ENCODE measurements at regions not wholly inside any gene's neighbourhood (a gene's known extent, or its start where the extent isn't known, plus 50 kb on each side); places are given as distances from the start of the nearest gene placed in this dataset.

DNA sequence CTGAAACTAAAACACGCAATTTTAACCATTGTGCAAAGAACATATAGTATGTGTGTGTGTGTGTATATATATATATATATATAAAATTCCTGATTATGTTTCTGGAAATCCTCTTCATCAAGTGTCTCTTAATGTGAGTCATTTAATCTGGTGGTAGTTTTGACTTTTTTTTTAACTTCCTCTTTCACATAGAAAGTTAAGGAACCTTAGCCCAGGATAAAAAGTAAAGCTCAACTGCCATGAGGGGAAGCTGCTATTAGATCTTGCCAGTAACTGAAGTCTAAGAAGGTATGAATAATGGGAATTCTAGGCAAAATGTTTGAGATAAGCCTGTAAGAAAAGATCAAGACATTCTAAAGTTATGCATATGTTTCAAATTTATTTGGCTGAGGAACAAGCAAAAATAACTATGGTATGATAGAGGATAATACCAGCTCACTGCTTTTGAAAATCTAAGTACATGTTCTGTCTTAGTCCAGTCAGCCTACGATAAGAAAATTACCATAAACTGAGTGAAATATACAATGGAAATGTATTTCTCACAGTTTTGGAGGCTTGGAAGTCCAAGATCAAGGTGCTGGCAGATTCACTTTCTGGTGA is 757.0 kb downstream of the TRAM1L1 start:
- Histone ChIP-seq H3K36me3 (ENCODE audit: control insufficient read depth in 2 of 2, insufficient read depth in 1 of 2, low read length in 2 of 2) (no peaks in the 10 kb centered on the region), H3K4me1 (ENCODE audit: control insufficient read depth, insufficient read depth, low read length) (no peaks in the 10 kb centered on the region), H3K4me3 (ENCODE audit: low read depth, low read length) (no peak overlapping the region), H3K9me3 (ENCODE audit: control insufficient read depth, insufficient read depth, low read depth, low read length) (no peaks in the 10 kb centered on the region), H3K27ac (ENCODE audit: extremely low read depth, low read depth, low read length) (no peak overlapping the region)
- TF ChIP-seq SETDB1 (IDR thresholded peaks at IDR 0.05; ENCODE audit: insufficient read length, low read length) (no peak), KLF9 (tag by site-specific recombination; IDR thresholded peaks at IDR 0.05; ENCODE audit: low read depth) (no peak), ZNF221 (tag by site-specific recombination; IDR thresholded peaks at IDR 0.05; ENCODE audit: borderline replicate concordance) (no peak), ZBTB8A (tag by site-specific recombination; IDR thresholded peaks at IDR 0.05) (no peak), ZNF571 (tag by site-specific recombination; IDR thresholded peaks at IDR 0.05) (no peak), ZFP37 (tag by site-specific recombination; IDR thresholded peaks at IDR 0.05) (no peak), ZBTB21 (tag by site-specific recombination; IDR thresholded peaks at IDR 0.05) (no peak), ZNF354C (tag by site-specific recombination; IDR thresholded peaks at IDR 0.05; ENCODE audit: borderline replicate concordance, low read depth) (no peak), ZSCAN23 (tag by site-specific recombination; IDR thresholded peaks at IDR 0.05) (no peak), ZNF16 (tag by site-specific recombination; IDR thresholded peaks at IDR 0.05; ENCODE audit: low read depth) (no peak), ZNF350 (tag by site-specific recombination; IDR thresholded peaks at IDR 0.05) (no peak), ZNF19 (tag by site-specific recombination; IDR thresholded peaks at IDR 0.05; ENCODE audit: low read depth) (no peak), ZNF155 (tag by site-specific recombination; IDR thresholded peaks at IDR 0.05) (no peak), REPIN1 (tag by site-specific recombination; IDR thresholded peaks at IDR 0.05; ENCODE audit: low read depth) (no peak)
- TF ChIP-seq, protein P1, sequence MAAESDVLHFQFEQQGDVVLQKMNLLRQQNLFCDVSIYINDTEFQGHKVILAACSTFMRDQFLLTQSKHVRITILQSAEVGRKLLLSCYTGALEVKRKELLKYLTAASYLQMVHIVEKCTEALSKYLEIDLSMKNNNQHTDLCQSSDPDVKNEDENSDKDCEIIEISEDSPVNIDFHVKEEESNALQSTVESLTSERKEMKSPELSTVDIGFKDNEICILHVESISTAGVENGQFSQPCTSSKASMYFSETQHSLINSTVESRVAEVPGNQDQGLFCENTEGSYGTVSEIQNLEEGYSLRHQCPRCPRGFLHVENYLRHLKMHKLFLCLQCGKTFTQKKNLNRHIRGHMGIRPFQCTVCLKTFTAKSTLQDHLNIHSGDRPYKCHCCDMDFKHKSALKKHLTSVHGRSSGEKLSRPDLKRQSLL (tag by site-specific recombination; IDR thresholded peaks at IDR 0.05), result no peak
- TF ChIP-seq, protein P2, sequence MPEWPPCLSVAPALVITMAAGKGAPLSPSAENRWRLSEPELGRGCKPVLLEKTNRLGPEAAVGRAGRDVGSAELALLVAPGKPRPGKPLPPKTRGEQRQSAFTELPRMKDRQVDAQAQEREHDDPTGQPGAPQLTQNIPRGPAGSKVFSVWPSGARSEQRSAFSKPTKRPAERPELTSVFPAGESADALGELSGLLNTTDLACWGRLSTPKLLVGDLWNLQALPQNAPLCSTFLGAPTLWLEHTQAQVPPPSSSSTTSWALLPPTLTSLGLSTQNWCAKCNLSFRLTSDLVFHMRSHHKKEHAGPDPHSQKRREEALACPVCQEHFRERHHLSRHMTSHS (tag by site-specific recombination; IDR thresholded peaks at IDR 0.05), result no peak
- TF ChIP-seq, protein P3, sequence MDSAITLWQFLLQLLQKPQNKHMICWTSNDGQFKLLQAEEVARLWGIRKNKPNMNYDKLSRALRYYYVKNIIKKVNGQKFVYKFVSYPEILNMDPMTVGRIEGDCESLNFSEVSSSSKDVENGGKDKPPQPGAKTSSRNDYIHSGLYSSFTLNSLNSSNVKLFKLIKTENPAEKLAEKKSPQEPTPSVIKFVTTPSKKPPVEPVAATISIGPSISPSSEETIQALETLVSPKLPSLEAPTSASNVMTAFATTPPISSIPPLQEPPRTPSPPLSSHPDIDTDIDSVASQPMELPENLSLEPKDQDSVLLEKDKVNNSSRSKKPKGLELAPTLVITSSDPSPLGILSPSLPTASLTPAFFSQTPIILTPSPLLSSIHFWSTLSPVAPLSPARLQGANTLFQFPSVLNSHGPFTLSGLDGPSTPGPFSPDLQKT (IDR thresholded peaks at IDR 0.05; ENCODE audit: borderline replicate concordance, low read depth, low read length), result no peak
- TF ChIP-seq, protein P4, sequence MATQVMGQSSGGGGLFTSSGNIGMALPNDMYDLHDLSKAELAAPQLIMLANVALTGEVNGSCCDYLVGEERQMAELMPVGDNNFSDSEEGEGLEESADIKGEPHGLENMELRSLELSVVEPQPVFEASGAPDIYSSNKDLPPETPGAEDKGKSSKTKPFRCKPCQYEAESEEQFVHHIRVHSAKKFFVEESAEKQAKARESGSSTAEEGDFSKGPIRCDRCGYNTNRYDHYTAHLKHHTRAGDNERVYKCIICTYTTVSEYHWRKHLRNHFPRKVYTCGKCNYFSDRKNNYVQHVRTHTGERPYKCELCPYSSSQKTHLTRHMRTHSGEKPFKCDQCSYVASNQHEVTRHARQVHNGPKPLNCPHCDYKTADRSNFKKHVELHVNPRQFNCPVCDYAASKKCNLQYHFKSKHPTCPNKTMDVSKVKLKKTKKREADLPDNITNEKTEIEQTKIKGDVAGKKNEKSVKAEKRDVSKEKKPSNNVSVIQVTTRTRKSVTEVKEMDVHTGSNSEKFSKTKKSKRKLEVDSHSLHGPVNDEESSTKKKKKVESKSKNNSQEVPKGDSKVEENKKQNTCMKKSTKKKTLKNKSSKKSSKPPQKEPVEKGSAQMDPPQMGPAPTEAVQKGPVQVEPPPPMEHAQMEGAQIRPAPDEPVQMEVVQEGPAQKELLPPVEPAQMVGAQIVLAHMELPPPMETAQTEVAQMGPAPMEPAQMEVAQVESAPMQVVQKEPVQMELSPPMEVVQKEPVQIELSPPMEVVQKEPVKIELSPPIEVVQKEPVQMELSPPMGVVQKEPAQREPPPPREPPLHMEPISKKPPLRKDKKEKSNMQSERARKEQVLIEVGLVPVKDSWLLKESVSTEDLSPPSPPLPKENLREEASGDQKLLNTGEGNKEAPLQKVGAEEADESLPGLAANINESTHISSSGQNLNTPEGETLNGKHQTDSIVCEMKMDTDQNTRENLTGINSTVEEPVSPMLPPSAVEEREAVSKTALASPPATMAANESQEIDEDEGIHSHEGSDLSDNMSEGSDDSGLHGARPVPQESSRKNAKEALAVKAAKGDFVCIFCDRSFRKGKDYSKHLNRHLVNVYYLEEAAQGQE (tag by site-specific recombination; IDR thresholded peaks at IDR 0.05), result no peak
- TF ChIP-seq, protein P5, sequence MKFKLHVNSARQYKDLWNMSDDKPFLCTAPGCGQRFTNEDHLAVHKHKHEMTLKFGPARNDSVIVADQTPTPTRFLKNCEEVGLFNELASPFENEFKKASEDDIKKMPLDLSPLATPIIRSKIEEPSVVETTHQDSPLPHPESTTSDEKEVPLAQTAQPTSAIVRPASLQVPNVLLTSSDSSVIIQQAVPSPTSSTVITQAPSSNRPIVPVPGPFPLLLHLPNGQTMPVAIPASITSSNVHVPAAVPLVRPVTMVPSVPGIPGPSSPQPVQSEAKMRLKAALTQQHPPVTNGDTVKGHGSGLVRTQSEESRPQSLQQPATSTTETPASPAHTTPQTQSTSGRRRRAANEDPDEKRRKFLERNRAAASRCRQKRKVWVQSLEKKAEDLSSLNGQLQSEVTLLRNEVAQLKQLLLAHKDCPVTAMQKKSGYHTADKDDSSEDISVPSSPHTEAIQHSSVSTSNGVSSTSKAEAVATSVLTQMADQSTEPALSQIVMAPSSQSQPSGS (tag by site-specific recombination; IDR thresholded peaks at IDR 0.05; ENCODE audit: low read depth), result no peak
- ChIA-PET CTCF (interaction anchor here (0.5 kb wide), 1 partner anchor 239 kb away, joined by 3 read pairs; no protein-coding TSS in a partner anchor), POLR2A (no interaction called here)
